Mucosa of rectum (tissue), 2 donors: ENCODE measurements at regions not wholly inside any gene's neighbourhood (a gene's known extent, or its start where the extent isn't known, plus 50 kb on each side); places are given as distances from the start of the nearest gene placed in this dataset.

Experiments
- H3K27ac ChIP-seq, 2 donors: one replicate each; pipeline ENCODE4 v1.7.0; 2013; ENCODE audit warnings: inconsistent platforms in 2 of 2, low read depth in 2 of 2, low read length in 2 of 2
- H3K27me3 ChIP-seq, 2 donors: one replicate each; pipeline ENCODE4 v1.7.0; 2013; ENCODE audit warnings: low read length in 2 of 2; ENCODE audit not compliant: control insufficient read depth in 2 of 2, insufficient read depth in 2 of 2
- H3K36me3 ChIP-seq, 2 donors: one replicate each; pipeline ENCODE4 v1.7.0; 2013; ENCODE audit warnings: low read length in 2 of 2; ENCODE audit not compliant: control insufficient read depth in 2 of 2, insufficient read depth in 2 of 2
- H3K4me1 ChIP-seq, 2 donors: one replicate each; pipeline ENCODE4 v1.7.0; 2013; ENCODE audit warnings: low read length in 2 of 2, mild to moderate bottlenecking in 1 of 2; ENCODE audit not compliant: control insufficient read depth in 2 of 2, insufficient read depth in 2 of 2
- H3K4me3 ChIP-seq, 2 donors: one replicate each; pipeline ENCODE4 v1.7.0; 2013; ENCODE audit warnings: low read length in 2 of 2
- H3K9ac ChIP-seq, 2 donors: one replicate each; pipeline ENCODE4 v1.7.0; 2013; ENCODE audit warnings: low read length in 2 of 2, low read depth in 1 of 2, mild to moderate bottlenecking in 1 of 2
- H3K9me3 ChIP-seq, 2 donors: one replicate each; pipeline ENCODE4 v1.7.0; 2013; ENCODE audit warnings: low read length in 2 of 2; ENCODE audit not compliant: control insufficient read depth in 2 of 2
- donor health status: healthy.
- donor health status: Normal muscosa, but diverticular disease.

DNA sequence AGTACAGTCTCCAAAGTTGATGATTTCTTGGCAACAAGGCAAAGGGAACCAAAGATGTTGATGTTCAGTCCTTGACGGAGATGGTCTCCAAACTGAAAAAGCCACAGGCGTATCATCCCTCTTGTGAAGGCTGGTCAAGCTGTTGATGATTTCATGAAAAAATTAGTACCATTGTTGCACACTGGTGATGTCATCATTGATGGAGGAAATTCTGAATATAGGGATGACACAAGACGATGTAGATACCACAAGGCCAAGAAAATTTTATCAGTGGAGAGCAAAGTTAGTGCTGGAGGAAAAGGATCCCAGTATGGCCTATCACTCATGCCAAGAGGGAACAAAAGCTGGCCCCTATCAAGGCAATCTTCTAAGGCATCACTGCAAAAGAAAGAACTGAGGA is 88.7 kb upstream of the KRR1 start:
- H3K36me3 ChIP-seq = no peaks in the 10 kb centered on the region
- no peaks in the 10 kb centered on the region for H3K4me1 ChIP-seq
- H3K9me3 ChIP-seq = no peaks in the 10 kb centered on the region
- H3K9ac ChIP-seq = no peak overlapping the region
- no peaks in the 10 kb centered on the region for H3K27me3 ChIP-seq
- no peak overlapping the region for H3K4me3 ChIP-seq
- H3K27ac ChIP-seq = no peak overlapping the region

DNA sequence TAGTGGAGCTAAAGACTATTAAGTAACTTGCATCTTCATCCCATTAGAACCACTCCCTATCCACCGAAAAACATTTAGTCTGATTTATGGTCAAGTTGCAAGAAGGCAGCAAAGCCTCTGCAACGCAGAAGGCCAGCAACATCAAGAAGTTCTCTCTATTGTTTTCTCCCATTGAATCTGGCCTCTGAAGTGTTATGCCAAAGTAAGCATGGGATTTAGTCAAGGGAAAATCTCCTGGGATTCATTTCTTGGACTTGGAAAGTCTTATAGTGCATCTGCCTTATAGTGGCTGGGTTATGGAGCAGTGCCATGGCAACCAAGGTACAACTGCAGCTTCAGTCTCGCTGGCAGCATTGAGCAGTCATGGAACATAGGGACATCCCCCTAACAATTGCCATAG is 87.7 kb upstream of the KRR1 start:
- no peaks in the 10 kb centered on the region for H3K27me3 ChIP-seq
- no peaks in the 10 kb centered on the region for H3K36me3 ChIP-seq
- no peak overlapping the region for H3K27ac ChIP-seq
- H3K9ac ChIP-seq = no peak overlapping the region
- no peaks in the 10 kb centered on the region for H3K9me3 ChIP-seq
- H3K4me3 ChIP-seq = no peak overlapping the region
- H3K4me1 ChIP-seq = no peaks in the 10 kb centered on the region

- Histone ChIP-seq H3K27ac (no peak overlapping the region), H3K9ac (no peak overlapping the region), H3K36me3 (no peaks in the 10 kb centered on the region), H3K27me3 (no peaks in the 10 kb centered on the region), H3K4me1 (no peaks in the 10 kb centered on the region), H3K4me3 (no peak overlapping the region), H3K9me3 (no peaks in the 10 kb centered on the region)
Measured at GRCh38 chr12:75596406-75596805, 85.0 kb upstream of the KRR1 start.

- no peak overlapping the region for H3K27ac ChIP-seq
- no peaks in the 10 kb centered on the region for H3K4me1 ChIP-seq
- no peak overlapping the region for H3K9ac ChIP-seq
- no peaks in the 10 kb centered on the region for H3K36me3 ChIP-seq
- H3K27me3 ChIP-seq = no peaks in the 10 kb centered on the region
- no peak overlapping the region for H3K4me3 ChIP-seq
- no peaks in the 10 kb centered on the region for H3K9me3 ChIP-seq
Measured at GRCh38 chr12:75592638-75593335, 81.4 kb upstream of the KRR1 start.

- H3K27me3 ChIP-seq = no peaks in the 10 kb centered on the region
- no peak overlapping the region for H3K27ac ChIP-seq
- H3K9me3 ChIP-seq = no peaks in the 10 kb centered on the region
- no peaks in the 10 kb centered on the region for H3K36me3 ChIP-seq
- H3K4me1 ChIP-seq = no peaks in the 10 kb centered on the region
- no peak overlapping the region for H3K4me3 ChIP-seq
- H3K9ac ChIP-seq = no peak overlapping the region
Measured at GRCh38 chr12:75592086-75592485, 80.7 kb upstream of the KRR1 start.

DNA sequence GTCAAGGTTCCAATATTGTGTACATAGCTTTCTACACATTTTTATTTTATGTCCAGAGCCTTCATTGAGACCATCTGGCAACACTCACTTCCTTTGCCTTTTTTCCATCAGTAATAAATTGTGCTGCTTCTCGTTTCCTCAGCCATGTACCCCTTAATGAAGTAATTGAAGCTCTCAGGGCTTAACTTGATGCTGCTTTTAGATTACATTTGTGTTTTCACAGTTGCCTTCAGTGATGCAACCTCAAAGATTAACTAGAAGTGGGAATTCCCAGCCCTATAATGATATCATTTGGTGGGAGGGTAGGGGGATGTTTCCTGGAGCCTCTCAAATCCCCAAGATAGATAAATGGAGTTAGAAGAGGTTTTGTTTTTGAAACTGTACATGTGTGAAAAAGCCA is 80.2 kb upstream of the KRR1 start:
- no peaks in the 10 kb centered on the region for H3K27me3 ChIP-seq
- no peak overlapping the region for H3K4me3 ChIP-seq
- H3K4me1 ChIP-seq = no peaks in the 10 kb centered on the region
- no peak overlapping the region for H3K9ac ChIP-seq
- no peaks in the 10 kb centered on the region for H3K9me3 ChIP-seq
- no peaks in the 10 kb centered on the region for H3K36me3 ChIP-seq
- H3K27ac ChIP-seq = no peak overlapping the region

DNA sequence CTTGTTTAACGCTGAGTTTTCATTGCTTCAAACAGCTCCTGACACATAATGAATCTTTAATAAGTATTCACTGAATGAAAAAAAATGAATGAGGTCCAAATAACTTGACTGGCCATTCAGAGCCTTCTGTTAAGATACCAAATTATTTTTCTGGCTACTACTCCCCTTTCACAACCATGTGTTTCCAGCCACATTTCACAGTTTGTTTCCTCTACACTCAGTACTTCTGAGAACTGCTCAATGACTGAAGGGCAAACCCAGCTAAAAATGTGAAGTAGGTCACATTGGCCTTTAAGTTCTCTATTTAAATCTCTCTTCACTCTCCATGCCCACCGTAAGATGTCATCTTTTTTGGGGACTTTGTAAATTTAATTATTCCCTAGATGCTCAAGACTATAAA is 78.4 kb upstream of the KRR1 start:
- Histone ChIP-seq H3K27ac (no peak overlapping the region), H3K9ac (no peak overlapping the region), H3K9me3 (no peaks in the 10 kb centered on the region), H3K4me1 (no peaks in the 10 kb centered on the region), H3K4me3 (no peak overlapping the region), H3K27me3 (no peaks in the 10 kb centered on the region), H3K36me3 (no peaks in the 10 kb centered on the region)

GRCh38 chr12:75587340-75588106 is 76.1 kb upstream of the KRR1 start:
- Histone ChIP-seq H3K27ac (no peak overlapping the region), H3K36me3 (no peaks in the 10 kb centered on the region), H3K4me1 (no peaks in the 10 kb centered on the region), H3K27me3 (no peaks in the 10 kb centered on the region), H3K4me3 (no peak overlapping the region), H3K9me3 (no peaks in the 10 kb centered on the region), H3K9ac (no peak overlapping the region)

DNA sequence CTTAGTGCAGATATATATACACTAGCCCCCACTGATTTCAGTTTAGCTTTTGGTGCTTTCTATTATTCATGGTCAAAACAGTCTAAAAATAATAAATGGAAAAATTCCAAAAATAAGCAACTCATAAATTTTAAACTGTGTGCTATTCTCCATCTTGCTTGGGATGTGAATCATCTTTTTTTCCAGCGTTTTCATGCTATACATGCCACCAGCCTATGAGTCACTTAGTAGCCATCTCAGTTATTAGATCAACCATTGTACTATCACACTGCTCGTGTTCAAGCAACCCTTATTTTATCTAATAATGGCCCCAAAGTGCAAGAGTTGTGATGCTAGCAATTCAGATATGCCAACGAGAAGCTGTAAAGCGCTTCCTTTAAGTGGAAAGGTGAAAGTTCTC is 73.9 kb upstream of the KRR1 start:
- Histone ChIP-seq H3K9me3 (no peaks in the 10 kb centered on the region), H3K9ac (no peak overlapping the region), H3K4me1 (no peaks in the 10 kb centered on the region), H3K36me3 (no peaks in the 10 kb centered on the region), H3K27ac (no peak overlapping the region), H3K27me3 (no peaks in the 10 kb centered on the region), H3K4me3 (no peak overlapping the region)

DNA sequence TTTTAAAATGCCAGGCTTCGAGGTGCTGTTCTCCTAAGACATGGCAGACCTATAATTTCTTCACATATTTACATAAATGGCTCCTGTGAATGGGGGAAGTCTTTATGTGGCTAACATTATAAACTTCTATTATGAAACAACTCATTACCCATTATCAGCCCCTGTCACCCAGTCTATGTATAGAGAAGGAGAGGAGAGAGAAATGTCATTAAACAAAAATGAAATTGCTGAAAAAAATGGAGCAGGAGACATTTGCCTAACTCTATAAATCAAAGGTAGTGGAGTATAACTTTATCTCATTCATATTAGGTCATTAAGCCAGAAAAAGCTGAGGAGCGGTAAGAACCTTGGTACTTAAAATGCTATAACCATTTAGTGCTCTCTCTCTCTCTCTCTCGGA is 71.9 kb upstream of the KRR1 start:
- Histone ChIP-seq H3K27me3 (no peaks in the 10 kb centered on the region), H3K36me3 (no peaks in the 10 kb centered on the region), H3K27ac (no peak overlapping the region), H3K4me1 (no peaks in the 10 kb centered on the region), H3K9me3 (no peaks in the 10 kb centered on the region), H3K9ac (no peak overlapping the region), H3K4me3 (no peak overlapping the region)
